HG03039 (cell line): ENCODE measurements at regions not wholly inside any gene's neighbourhood (a gene's known extent, or its start where the extent isn't known, plus 50 kb on each side); places are given as distances from the start of the nearest gene placed in this dataset.

Experiments
- ATAC-seq: cut with Tn5 transposase; IDR thresholded peaks from one replicate; pipeline ENCODE4 v1.9.1; 2021; ENCODE audit warnings: mild to moderate bottlenecking, moderate library complexity; ENCODE audit not compliant: unreplicated experiment

DNA sequence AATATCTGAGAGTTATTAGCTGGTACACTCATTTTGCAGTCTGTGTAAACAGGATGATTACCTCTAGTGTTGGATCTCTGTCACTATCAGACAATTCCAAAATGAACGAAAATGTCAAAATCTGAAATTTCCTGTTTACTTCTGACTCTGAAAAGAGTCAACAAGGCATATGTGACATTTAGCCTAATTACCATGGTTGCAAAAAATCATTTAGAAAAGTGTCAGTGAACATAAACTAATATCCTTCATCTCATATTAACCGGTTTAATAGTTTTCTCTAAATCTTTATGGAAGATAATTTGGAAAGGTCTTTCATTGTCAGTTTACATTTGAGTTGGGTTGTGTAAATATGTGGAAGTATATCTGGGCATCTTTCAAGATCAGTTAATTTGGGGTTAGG lies 431.8 kb upstream of the HSF2 start:
- no peak for ATAC-seq

DNA sequence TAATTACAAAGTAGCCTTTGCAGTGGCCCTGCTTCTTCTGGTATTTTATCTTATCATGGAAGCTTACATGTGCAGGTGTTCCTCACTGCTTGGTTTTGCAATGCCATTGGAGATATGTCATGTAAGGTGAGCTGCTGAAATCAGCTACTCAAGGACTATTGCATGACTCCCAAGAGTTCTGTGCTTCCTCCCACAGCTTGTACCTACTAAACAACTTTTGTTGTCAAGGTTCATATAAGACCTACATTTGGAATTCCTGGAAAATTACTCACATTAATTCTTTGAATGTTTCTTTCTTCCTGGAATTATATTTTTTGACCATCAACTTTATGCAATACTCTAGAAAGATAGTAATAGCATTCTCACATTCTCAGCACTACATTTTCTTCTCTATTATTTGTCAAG lies 427.5 kb upstream of the HSF2 start:
- ATAC-seq, result no peak

DNA sequence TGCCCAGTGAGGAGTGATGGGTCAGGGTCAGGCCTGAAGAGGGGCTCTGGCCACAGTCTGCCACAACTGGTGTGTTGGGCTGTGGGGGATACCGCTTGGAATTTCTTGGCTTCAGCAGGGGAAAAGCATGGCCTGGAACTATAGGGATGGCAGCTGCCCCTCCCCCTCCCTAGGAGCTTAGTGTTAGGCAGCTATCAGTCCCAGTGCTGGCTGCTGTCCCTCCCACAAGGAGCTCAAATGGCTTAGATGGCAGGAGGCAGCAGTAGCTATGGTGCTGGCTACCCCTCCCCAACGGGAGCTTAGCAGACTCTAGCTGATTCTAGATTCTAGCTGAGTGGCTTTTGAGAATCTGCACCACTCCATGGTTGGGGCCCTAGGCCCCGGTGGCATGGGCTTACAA lies 414.5 kb upstream of the HSF2 start:
- ATAC-seq, result no peak

- no peak for ATAC-seq
Observed at GRCh38 chr6:121993362-121993761, 406.1 kb upstream of the HSF2 start.

DNA sequence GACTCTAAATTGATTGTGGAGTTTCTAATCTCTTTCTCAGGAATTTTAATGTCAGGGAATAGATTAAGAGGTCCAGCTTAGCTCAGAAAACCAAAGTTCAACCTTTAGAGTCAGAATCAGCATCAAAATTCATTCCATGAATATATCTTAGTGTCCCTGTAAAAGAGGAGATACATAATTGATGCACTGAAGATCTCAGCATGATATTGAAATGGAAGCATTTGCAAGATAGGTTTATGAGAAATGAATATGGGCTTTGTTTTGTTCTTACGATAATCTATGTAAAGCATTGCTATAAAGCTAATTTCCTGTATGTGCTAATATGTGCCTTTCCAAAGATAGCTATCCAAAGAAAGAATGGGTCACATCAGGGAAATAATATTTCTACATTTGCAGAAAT lies 404.5 kb upstream of the HSF2 start:
- no peak for ATAC-seq

- ATAC-seq, result no peak
Observed at GRCh38 chr6:121998631-121999030, 400.8 kb upstream of the HSF2 start.

- no peak for ATAC-seq
Observed at GRCh38 chr6:121999456-122000065, 399.9 kb upstream of the HSF2 start.

GRCh38 chr6:122005661-122006060 lies 393.8 kb upstream of the HSF2 start:
- no peak for ATAC-seq

DNA sequence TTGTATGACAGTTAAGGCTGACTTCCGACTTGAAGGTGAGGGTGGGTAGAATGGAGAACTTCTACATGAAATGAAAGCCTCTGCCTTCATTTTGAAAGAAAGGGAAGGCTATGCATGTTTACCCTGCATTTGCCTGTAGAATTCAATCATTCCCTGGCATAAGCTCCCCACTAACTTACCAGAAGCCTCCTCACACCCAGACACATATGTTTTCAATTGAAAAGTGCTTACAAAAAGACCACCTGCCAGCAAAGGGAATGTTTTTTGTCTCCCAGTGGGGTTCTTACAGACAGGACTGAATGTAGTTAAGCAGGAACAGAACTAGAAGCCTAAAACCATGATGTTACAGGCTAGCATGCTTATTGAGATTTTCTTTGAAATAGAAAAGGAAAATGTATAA lies 392.1 kb upstream of the HSF2 start:
- ATAC-seq, result no peak

DNA sequence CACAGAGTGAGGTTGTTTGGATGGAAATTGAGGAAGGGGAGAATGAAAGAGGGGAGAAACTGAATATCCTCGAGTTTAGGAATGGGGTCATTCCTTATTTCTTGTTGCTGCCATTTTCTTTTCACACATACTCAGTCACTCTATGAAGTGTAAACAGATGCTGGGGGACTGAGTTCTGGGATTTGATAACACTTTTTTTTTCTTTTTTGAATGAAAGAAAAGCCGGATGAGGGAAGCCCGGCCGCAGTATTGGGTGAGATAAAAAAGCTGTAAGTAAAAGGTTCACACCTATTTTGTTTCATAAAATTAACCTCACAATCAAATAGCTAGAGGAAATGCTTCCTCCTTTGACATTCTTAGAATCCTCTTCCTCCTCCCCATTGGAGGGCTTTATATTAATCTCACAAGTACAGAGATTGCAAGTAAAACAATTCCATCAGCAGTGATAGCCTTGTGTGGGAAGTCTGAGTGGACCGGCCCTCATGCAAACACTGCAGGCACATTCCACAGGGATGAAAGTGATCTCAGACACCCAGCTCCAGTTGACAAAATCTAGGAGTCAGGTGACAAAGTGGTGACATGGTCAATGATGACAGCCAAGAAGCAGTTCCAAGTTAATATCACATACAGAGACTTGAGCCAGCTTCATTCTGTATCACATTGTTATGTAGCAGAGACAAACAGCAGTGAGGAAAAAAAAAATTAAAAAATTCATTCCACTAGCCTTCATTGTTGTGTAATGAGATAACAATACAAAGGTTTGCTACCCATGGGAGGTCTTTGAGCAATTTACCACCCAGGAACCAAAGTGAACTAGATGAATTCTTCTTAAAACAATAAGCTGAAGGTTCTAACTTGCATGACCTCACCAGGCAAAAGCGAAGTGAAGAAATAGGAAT lies 391.1 kb upstream of the HSF2 start:
- ATAC-seq, result no peak

- no peak for ATAC-seq
Observed at GRCh38 chr6:122009000-122009350, 390.5 kb upstream of the HSF2 start.

DNA sequence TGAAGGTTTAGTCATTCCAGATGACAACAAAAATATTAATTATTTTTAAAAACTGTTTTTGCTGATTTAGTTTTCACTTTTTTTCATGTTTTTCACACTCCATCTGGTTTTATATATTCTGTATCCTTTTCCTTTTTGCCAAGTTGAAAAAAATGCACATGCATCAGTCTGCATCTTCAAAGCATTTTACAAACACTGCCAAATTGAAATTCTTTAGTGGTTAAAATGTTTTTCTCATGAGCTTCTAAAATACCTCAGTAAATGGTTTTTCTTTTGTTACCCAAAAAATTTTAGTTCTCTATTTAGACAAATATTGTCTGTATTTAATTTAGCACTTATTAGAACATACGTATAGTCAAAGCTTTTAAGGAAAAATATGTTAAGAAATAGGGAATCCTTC lies 386.9 kb upstream of the HSF2 start:
- no peak for ATAC-seq

- ATAC-seq, result no peak
Observed at GRCh38 chr6:122014961-122015360, 384.5 kb upstream of the HSF2 start.

DNA sequence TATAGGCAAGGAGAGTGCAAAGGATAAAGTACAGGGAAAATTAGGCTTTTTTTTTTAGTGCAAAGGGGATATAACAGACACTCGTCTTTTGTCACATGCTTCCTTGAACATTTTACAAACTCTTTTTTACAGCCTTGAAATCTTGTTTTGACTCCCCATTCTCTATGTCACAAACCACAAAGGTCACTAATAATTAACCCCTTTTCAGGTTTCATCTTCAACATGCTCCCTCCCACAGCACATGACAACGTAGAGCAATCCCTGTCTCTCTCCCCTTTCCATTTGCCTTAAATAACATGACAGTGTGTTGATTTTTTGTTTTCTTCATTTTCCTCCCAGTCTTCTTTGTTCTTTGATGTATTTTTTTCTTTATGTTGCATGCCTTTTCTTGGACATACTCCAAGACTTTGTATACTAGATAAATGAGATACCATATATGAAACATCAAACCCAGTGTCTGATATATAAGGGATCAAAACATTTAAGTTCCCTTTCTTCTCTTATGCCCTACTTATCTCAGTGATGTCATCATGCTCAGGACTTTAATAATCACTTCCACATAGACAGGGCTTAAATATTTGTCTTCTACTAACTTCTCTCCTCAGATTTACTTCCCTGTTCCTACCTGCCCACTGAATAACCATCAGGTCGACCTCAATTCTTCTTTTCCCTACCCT lies 378.7 kb upstream of the HSF2 start:
- peak; percentile 88 for ATAC-seq

- no peak for ATAC-seq
Observed at GRCh38 chr6:122025104-122025503, 374.3 kb upstream of the HSF2 start.

GRCh38 chr6:122026582-122027369 lies 372.7 kb upstream of the HSF2 start:
- no peak for ATAC-seq

DNA sequence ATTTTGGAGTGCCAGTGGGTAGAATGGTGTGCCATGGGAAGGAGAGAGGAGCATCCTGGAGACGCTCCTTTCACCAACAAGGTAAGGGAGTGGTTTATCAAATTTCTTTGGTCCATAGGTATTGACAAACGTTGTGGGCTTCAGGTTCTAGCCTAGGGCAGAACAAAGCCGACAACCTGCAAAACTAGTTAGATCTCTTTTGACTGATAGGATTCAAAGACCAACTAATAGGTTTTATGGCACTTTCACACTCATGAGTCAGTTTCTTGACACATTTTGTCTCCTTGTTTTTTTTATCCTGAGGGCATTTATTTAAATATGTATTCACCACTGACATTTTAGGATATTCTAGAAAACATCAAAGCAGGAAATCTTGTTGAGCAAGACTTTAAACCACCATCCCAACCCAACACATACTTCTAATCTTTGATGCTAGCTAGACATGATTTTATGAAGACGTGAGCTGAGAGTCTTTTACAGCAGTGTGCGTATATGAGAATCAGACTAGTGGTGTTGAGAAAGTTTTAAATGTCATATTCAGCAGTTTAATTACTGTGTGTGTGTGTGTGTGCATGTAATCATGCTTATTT lies 370.4 kb upstream of the HSF2 start:
- no peak for ATAC-seq

DNA sequence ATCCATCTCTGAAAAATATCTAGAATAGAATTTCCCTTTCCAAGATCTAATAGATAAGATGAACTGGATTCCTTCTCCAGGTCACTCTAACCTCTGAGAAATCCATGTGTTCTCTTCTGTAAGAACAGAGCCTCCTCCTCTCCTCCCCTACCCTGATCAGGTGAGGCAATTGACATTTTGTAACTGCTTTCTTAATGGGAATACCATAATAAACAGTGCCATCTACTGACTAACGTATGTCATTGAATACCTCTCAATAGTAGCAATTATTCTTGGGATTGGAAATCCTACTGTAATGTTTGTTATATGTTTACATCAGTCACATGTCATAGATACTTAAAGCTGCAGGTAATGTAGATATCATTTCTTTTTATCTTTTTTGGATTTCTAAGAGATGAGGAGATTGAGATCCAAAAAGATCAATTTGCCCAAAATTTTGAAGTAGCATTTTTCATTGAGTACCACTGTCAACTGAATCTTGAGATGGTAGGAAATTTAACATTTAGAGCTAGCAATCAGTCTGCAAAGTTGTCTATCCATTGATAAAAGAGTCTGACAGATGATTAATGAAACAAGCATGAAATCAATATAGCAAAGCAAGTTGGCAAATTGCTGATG lies 365.8 kb upstream of the HSF2 start:
- ATAC-seq, result peak; percentile 97

- ATAC-seq, result no peak
Observed at GRCh38 chr6:122035173-122035572, 364.3 kb upstream of the HSF2 start.

DNA sequence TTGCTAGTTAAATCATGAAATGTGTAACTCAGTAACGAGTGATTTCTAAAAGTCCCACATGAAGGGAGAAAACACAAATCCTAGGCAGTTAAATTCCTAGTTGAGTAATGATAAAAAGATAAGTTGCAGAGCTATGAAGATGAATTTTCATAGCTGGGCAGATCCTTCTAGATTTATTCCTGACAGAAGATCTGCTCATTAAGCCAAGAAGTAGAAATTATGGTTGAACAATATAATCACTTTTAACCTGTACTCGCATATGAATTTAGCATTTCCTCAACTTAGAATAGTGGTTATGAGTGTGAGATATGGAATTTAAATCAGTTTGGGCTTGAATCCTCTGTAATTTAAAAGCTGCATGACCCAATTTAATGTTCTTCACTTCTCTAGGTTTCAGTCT lies 359.2 kb upstream of the HSF2 start:
- no peak for ATAC-seq
